ENCODE measurements at regions not wholly inside any gene's neighbourhood (a gene's known extent, or its start where the extent isn't known, plus 50 kb on each side); places are given as distances from the start of the nearest gene placed in this dataset.

- DNase-seq: no peak
These were observed 201.4 kb upstream of the CIBAR2 start for GRCh38 chr16:85313526-85314301.

- DNase-seq: no peak
These were observed 202.3 kb upstream of the CIBAR2 start for GRCh38 chr16:85314512-85314971.

- no peak for DNase-seq
These were observed 203.6 kb upstream of the CIBAR2 start for GRCh38 chr16:85315866-85316265.

GRCh38 chr16:85316321-85316919 lies 204.1 kb upstream of the CIBAR2 start:
- peak; percentile 62 for DNase-seq

GRCh38 chr16:85316944-85317343 lies 204.7 kb upstream of the CIBAR2 start:
- DNase-seq: peak; percentile 31

- no peak for DNase-seq
These were observed 205.4 kb upstream of the CIBAR2 start for GRCh38 chr16:85317704-85318103.

- DNase-seq: no peak
These were observed 207.1 kb upstream of the CIBAR2 start for GRCh38 chr16:85319208-85319983.

DNA sequence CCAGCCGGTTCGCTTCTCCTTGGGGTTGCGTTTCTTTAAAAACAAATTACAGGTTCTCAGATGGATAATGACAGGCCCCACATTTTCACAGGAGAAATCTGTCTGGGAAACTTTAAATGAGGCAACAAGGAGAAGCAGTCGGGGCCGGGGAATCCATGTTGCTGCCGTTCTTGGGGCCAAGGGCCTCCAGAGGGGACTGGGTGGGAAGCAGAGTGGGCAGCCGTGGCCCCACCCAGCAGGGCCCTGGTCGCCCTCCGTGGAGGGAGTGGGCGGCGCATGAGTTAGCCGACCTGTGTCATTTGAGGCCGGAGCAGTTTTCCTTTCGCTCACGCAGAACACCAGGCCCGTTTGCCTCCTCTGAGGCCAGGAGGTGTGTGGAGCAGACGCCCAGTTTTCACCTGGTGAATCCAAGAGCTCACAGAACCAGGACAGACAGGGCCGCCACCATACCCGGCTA lies 207.7 kb upstream of the CIBAR2 start:
- no peak for DNase-seq

DNA sequence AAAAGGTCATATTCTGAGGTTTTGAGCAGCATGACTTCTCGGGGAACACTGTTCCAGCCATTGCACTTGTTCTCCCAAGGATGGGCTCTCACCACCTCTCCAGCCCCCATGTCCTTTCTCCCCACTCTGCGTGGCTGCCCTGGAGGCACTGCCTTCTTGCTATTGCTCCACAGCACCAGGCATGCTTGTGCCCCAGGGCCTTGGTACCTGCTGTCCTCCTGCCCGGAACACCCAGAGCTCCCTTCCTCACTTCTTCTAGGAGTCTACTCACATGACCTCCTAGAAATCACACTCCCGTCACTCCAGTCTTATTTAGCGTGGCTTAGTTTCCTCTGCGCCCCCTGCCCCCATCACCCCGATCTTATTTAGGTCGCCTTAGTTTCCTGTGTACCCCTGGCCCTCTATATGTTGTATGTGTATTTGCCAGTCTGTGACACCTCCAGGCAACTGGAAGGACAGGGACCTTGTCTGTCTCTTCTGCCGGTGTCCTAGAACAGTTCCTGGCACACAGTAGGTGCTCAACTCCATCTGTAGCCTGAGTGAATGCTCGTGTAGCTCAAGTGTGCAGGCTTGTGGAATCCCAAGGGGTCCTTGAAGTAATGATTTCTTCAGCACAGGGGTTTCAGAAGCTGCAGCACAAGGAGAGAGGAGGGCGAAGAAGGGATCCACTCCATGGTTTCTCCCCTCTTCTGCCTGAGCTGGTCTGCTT lies 208.6 kb upstream of the CIBAR2 start:
- no peak for DNase-seq

GRCh38 chr16:85321509-85322271 lies 209.4 kb upstream of the CIBAR2 start:
- no peak for DNase-seq

GRCh38 chr16:85323230-85323960 lies 211.1 kb upstream of the CIBAR2 start:
- DNase-seq: no peak

DNA sequence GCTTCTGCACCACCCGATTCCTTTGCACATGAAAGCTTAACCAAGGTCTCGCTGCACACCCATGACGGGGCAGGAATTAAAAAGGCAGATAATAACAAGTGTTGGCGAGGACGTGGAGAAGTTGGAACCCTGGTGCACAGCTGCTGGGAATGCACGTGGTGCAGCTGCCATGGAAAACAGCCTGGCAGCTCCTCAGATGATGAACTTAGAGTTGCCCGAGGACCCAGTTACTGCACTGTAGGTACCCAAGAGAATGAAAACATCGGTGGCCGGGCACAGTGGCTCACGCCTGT lies 211.6 kb upstream of the CIBAR2 start:
- no peak for DNase-seq

DNA sequence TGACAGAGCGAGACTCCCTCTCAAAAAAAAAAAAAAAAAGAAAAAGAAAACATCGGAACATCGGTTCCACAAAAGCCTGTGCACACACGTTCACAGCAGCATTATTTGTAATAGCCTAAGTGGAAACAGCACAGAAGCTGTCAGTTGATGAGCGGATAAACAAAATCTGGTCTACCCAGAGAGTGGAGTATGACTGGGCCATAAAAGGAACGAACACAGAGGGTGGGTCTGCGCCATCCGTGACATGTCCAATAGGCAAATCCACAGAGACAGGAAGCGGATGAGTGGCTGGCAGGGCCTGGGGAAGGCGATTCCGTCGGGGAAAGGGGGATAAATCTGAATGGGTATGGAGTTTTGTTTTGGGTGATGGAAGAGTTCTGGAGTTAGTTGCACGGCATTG lies 212.2 kb upstream of the CIBAR2 start:
- no peak for DNase-seq

- no peak for DNase-seq
These were observed 214.0 kb upstream of the CIBAR2 start for GRCh38 chr16:85326113-85326793.

DNA sequence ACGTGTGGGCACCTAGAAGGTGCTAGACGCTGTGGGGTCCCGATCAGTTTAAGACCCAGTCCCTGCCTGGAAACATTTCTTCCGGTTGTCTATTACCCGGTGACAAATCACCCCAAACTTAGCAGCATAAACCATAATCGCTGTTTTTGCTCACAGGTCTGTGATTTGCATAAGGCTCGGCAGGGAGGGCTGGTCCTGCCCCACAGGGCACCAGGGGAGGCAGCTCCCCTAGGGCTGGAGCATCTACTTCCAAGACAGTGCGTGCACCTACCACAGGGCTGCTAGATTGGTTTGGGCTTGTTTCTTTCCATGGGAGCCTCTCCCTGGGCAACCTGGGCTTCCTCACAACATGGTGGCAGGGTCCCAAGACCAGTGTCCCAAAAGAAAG lies 214.5 kb upstream of the CIBAR2 start:
- no peak for DNase-seq

GRCh38 chr16:85327731-85328675 lies 215.7 kb upstream of the CIBAR2 start:
- DNase-seq: no peak

GRCh38 chr16:85328676-85329058 lies 216.4 kb upstream of the CIBAR2 start:
- no peak for DNase-seq

DNA sequence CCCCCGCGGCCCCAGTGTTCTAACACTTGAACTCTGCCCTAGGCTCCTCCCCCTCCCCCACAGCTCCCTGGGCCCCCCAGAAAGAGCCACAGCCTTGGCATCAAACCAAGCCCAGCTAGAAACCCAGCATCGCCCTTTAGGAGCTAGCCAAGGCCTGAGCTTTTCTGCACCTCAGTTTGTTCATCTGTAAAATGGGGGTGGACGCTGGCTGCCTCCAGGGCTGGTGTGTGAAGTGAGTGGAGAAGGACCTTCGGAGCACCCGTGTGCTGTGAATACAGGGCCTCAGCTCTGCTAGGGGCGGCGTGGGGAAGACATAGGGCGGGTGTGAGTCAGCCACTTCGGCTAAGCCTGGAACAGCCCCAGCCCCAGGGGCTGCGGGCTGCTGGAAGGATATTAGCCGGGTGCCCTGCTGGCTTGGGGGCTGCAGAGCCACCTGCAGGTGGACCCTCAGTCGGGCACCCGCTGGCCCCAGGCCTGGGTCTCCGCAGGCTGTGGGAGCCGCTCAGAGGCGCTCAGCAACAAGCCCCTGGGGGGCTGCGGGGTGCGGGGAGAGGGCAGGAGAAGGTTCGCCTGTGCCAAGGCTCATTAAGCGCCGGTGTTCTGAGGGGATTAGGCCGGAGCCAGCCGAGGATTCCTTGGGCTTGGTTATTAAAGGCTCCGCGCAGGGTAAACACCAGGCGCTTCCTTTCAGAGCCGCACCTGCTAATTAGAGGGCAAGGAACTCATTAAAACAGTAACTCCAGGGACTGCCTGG lies 217.0 kb upstream of the CIBAR2 start:
- DNase-seq: no peak

- DNase-seq: no peak
These were observed 217.9 kb upstream of the CIBAR2 start for GRCh38 chr16:85330006-85330693.
